ENCODE measurements at regions not wholly inside any gene's neighbourhood (a gene's known extent, or its start where the extent isn't known, plus 50 kb on each side); places are given as distances from the start of the nearest gene placed in this dataset.

DNA sequence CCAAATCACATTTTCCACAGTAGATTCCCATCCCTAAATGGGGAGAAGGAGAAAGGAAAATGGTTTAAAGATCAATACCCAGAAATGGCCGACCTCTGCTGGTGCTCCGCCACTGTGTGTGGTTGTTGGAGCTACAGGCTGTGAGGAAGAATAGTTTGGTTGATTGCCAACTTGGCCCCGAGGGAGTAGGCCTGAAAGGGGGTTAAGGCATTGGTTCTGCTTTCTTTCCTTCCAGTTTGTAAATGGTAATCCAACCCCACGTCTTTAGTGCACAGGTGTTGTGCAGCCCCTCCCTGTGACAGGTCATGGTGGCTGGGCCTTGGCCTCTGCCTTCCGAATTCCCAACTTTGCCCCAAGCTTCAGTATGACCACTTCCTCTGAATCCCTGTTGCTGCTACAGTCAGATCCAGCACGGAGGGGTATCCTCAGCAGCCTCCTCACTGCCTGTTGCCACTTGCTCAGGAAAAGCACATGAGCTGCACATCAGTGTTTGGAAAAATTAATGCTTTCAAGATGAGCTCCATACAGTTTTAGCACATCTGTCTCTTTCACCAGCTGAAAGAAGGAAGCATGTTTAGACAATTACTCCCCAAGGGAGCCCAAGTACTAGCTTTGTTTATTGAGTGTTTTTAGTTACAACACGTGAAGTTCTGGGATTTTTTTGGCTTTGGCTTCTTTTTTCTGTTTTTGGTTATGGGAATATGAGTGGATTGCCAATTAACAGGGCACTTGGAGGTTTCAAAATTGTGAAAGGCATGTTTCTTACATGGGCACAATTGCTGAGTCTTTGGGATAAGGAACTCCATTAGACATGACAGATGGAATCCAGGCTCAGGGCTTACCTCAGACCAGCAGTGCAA, 92.3 kb upstream of the ROPN1 start:
- H3K27me3 Mint-ChIP-seq: no peaks in the 10 kb centered on the region
- H3K4me1 Mint-ChIP-seq (ENCODE audit: unreplicated experiment): peaks cover 18% of the 10 kb centered on the region
- no peak for DNase-seq (ENCODE audit: extremely low spot score, unreplicated experiment)
- H3K9me3 Mint-ChIP-seq: no peaks in the 10 kb centered on the region
- peaks cover 3% of the 10 kb centered on the region for H3K36me3 Mint-ChIP-seq
- TF ChIP-seq, protein P1, sequence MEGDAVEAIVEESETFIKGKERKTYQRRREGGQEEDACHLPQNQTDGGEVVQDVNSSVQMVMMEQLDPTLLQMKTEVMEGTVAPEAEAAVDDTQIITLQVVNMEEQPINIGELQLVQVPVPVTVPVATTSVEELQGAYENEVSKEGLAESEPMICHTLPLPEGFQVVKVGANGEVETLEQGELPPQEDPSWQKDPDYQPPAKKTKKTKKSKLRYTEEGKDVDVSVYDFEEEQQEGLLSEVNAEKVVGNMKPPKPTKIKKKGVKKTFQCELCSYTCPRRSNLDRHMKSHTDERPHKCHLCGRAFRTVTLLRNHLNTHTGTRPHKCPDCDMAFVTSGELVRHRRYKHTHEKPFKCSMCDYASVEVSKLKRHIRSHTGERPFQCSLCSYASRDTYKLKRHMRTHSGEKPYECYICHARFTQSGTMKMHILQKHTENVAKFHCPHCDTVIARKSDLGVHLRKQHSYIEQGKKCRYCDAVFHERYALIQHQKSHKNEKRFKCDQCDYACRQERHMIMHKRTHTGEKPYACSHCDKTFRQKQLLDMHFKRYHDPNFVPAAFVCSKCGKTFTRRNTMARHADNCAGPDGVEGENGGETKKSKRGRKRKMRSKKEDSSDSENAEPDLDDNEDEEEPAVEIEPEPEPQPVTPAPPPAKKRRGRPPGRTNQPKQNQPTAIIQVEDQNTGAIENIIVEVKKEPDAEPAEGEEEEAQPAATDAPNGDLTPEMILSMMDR (conservative IDR thresholded peaks at IDR 0.05): no peak
- no peak overlapping the region for H3K4me3 Mint-ChIP-seq
- H3K27ac Mint-ChIP-seq: no peak overlapping the region

DNA sequence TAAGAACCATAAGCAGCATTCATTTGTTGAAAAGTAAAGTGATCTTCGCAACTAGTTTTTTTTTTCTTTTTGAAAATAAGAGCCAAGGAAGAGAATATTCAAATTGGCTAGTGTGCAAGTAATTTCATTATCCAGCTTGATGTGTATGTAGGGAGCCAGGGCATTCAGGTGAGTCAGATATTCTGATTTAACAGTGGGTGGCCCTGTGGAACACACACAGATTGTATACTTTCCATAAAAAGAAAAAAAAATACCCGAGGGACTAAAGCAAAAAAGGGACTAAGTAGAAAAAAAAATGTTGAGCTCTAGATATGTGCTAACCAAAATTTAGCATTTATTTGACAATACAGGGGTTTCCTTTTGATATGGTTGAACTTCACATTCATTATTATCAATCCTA, 96.9 kb upstream of the ROPN1 start:
- Mint-ChIP-seq H3K9me3 (no peaks in the 10 kb centered on the region), H3K4me3 (no peak overlapping the region), H3K36me3 (peaks cover 3% of the 10 kb centered on the region), H3K4me1 (ENCODE audit: unreplicated experiment) (peaks cover 44% of the 10 kb centered on the region), H3K27ac (no peak overlapping the region), H3K27me3 (no peaks in the 10 kb centered on the region)
- TF ChIP-seq, protein P1 (conservative IDR thresholded peaks at IDR 0.05): no peak
- no peak for DNase-seq (ENCODE audit: extremely low spot score, unreplicated experiment)

DNA sequence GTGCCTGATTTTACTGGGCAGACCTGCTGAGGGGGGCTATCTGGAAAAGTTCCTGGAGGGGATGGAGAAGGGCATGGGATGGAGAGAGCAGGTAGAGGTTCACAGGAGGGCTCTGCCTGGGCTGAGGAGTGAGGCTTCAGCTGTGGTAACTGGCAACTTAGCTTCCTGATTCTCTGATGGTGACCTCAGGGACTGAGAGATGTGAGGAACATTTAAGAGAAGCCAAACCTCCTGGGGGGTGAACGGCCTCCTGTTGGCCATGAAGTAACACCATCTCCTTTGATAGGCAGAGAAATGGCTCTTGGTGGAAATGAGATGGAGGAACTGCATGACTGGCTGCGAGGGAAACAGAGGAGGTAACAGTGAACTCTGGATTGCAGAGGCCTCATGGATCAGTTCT, 97.3 kb upstream of the ROPN1 start:
- peaks cover 3% of the 10 kb centered on the region for H3K36me3 Mint-ChIP-seq
- peaks cover 42% of the 10 kb centered on the region for H3K4me1 Mint-ChIP-seq (ENCODE audit: unreplicated experiment)
- no peak for DNase-seq (ENCODE audit: extremely low spot score, unreplicated experiment)
- TF ChIP-seq, protein P1 (conservative IDR thresholded peaks at IDR 0.05): no peak
- H3K27ac Mint-ChIP-seq: no peak overlapping the region
- H3K4me3 Mint-ChIP-seq: no peak overlapping the region
- H3K9me3 Mint-ChIP-seq: no peaks in the 10 kb centered on the region
- no peaks in the 10 kb centered on the region for H3K27me3 Mint-ChIP-seq

DNA sequence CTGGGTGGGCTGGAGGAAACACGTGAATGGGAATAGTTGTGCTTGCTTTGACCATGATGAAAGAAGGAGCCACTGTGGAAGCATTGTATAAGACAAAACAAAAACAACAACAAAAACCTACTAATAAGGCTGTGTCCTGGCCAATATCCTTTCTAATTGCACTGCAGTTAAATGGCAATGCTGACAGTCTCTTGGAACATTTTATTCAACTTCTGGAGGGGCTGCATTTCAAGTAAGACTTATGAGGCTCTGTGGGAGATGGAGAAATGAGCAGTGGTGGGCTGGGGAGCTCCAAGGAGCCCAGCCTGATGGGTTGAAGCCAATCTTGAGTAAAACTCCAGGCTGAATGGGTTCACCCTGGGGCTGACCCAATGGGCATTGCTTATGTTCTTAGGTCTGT, 99.8 kb upstream of the ROPN1 start:
- DNase-seq (ENCODE audit: extremely low spot score, unreplicated experiment): no peak
- Mint-ChIP-seq H3K27ac (no peak overlapping the region), H3K4me1 (ENCODE audit: unreplicated experiment) (peaks cover 36% of the 10 kb centered on the region), H3K9me3 (no peaks in the 10 kb centered on the region), H3K4me3 (no peak overlapping the region), H3K36me3 (peaks cover 3% of the 10 kb centered on the region), H3K27me3 (no peaks in the 10 kb centered on the region)
- TF ChIP-seq, protein P1 (conservative IDR thresholded peaks at IDR 0.05): no peak

DNA sequence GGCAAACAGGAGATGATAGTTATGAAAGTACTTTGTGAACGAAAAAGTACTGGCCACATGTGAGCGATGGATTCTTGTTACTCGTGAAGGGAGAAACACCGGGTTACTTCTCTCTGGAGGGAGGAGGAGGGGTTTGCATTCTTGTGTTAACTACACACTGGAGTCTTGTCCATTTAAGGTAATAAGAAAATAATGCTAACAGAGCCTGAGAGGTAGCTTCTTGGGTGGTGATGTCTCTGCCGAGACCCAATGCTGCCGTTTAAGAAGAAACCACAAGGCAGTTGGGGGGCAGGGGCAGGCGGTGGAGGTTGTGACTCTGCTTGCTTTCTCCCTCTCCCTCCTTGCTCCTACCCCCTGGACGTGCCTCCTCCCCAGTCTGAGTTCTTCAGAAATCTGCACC, 100.9 kb upstream of the ROPN1 start:
- Mint-ChIP-seq H3K27me3 (no peaks in the 10 kb centered on the region), H3K9me3 (no peaks in the 10 kb centered on the region), H3K27ac (no peak overlapping the region), H3K36me3 (peaks cover 3% of the 10 kb centered on the region), H3K4me3 (no peak overlapping the region), H3K4me1 (ENCODE audit: unreplicated experiment) (peaks cover 43% of the 10 kb centered on the region)
- TF ChIP-seq, protein P1 (conservative IDR thresholded peaks at IDR 0.05): no peak
- DNase-seq (ENCODE audit: extremely low spot score, unreplicated experiment): no peak
